ENCODE measurements at regions not wholly inside any gene's neighbourhood (a gene's known extent, or its start where the extent isn't known, plus 50 kb on each side); places are given as distances from the start of the nearest gene placed in this dataset.

DNA sequence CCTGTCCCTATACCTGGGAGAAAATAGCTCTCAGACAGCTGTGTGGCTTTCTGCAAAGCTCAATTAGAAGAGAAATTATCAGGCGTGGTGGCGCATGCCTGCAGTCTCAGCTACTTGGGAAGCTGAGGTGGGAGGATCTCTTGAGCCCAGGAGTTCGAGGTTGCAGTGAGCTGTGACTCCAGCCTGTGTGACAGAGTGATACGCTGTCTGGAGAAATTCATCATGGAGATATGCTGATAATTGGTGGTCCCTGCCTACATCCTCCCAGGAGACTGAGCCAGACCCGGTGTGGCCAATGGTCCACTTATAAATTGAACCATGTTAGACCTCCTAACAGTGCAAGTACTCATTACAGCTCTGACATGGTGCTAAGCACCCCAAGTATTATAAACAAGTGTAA lies 58.7 kb upstream of the ZNF599 start:
- no peak for TF ChIP-seq POLR2AphosphoS5 (IDR thresholded peaks at IDR 0.05)
- no peak for TF ChIP-seq CTCF (IDR thresholded peaks at IDR 0.05; ENCODE audit: poor library complexity, severe bottlenecking)
- TF ChIP-seq SMC3 (conservative IDR thresholded peaks at IDR 0.05; ENCODE audit: poor library complexity), result no peak
- no peak for TF ChIP-seq EZH2 (IDR thresholded peaks at IDR 0.05; ENCODE audit: borderline replicate concordance, insufficient read depth, low read length, poor library complexity, severe bottlenecking)
- no peak for TF ChIP-seq TAF1 (IDR thresholded peaks at IDR 0.05; ENCODE audit: low read depth)
- no peak for TF ChIP-seq MXI1 (conservative IDR thresholded peaks at IDR 0.05; ENCODE audit: poor library complexity, severe bottlenecking)
- no peak for TF ChIP-seq RAD21 (conservative IDR thresholded peaks at IDR 0.05)
- TF ChIP-seq EP300 (conservative IDR thresholded peaks at IDR 0.05; ENCODE audit: poor library complexity, severe bottlenecking), result no peak
